ENCODE measurements at regions not wholly inside any gene's neighbourhood (a gene's known extent, or its start where the extent isn't known, plus 50 kb on each side); places are given as distances from the start of the nearest gene placed in this dataset.
"Not testable (repeated sequence)": the region's sequence is repeated elsewhere in the genome, so short reads cannot be mapped to it uniquely, and the experiment has no call there.

DNA sequence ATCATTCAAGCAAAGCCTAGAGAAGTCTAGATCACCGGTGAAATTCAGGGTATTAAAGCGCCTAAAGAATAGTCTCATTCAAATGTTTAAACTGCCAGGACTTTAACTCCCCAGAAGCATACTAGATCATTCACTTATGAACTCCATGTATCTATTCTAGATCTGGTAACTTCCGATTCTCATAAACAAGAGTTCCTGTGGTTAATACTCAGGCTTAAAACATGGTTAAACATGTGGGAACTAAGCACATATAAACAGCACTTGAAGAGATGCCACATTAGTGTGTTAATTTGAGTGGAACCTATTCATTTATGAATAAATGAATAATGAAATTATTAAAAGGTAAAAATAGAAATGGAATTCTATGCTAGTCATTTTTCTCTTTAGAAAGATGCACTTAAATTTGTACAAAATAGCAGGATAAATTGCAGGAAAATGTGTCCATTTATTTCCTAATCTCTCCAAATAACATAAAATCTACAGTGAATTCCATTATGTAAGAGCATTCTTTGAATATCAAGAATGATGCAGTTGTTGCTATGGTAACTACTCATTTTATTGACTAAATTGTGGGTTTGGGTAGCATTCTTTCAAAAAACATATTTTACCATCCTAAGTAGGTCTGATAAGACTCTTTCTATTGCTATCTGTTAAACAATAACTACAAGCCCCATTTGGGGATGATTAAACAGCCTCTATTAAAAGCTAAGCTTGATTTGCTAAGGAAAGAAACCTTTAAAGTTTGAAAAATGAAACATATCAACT, 147.6 kb upstream of the TMEM168 start:
- DNase-seq (ENCODE audit: low spot score), result no peak

- no peak for DNase-seq (ENCODE audit: low spot score)
Measured at GRCh38 chr7:112933598-112933997, 143.4 kb upstream of the TMEM168 start.

- DNase-seq (ENCODE audit: low spot score), result no peak
Measured at GRCh38 chr7:112930787-112931186, 140.6 kb upstream of the TMEM168 start.

- no peak for DNase-seq (ENCODE audit: low spot score)
Measured at GRCh38 chr7:112929421-112929820, 139.2 kb upstream of the TMEM168 start.

GRCh38 chr7:112926018-112926417, 135.8 kb upstream of the TMEM168 start:
- no peak for DNase-seq (ENCODE audit: low spot score)

DNA sequence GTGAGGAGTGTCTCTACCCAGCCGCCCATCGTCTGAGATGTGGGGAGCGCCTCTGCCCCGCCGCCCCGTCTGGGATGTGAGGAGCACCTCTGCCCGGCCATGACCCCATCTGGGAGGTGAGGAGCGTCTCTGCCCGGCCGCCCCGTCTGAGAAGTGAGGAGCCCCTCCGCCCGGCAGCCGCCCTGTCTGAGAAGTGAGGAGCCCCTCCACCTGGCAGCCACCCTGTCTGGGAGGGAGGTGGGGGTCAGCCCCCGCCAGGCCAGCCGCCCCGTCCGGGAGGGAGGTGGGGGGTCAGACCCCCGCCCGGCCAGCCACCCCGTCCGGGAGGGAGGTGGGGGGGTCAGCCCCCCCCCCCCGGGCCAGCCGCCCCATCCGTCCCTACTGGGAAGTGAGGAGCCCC, 132.4 kb upstream of the TMEM168 start:
- DNase-seq (ENCODE audit: low spot score), result not testable (repeated sequence)

DNA sequence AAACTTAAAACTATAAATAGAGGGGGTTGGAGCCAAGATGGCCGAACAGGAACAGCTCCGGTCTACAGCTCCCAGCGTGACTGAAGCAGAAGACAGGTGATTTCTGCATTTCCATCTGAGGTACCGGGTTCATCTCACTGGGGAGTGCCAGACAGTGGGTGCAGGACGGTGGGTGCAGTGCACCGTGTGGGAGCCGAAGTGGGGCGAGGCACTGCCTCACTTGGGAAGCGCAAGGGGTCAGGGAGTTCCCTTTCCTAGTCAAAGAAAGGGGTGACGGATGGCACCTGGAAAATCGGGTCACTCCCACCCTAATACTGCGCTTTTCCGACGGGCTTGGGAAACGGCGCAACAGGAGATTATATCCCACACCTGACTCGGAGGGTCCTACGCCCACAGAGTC, 126.2 kb upstream of the TMEM168 start:
- not testable (repeated sequence) for DNase-seq (ENCODE audit: low spot score)

- no peak for DNase-seq (ENCODE audit: low spot score)
Measured at GRCh38 chr7:112908086-112908485, 117.9 kb upstream of the TMEM168 start.

DNA sequence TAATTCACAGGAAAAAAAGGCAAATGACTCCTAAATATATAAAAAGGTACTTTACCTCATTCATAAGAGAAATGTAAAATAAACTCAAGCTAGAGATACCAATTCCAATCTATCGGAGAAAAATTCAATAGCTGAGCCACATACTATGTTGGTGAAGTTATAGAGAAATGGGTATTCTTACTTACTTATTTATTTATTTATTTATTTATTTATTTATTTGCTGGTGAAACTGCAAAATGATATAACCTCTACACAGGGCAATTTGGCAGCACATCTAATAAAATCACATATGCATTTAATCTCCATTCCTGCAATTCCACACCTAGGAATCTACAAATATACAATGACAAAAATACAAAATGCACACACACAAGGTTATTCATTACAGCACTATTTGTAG, 117.5 kb upstream of the TMEM168 start:
- DNase-seq (ENCODE audit: low spot score), result no peak

DNA sequence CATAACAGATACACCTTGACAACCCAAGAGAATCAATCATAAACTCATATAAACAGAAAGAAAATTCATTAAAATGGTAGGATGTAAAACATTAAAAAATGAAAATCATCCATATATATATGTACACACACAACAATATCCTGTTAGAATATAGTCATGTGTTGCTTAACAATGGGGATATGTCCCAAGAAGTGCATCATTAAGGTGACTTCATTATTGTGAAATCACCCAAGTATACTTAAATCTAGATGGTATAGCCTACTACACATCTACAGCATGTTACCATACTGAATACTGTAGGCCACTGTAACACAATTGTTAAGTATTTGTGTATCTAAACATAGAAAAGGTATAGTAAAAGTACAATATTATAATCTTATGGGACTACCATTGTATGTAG, 115.8 kb upstream of the TMEM168 start:
- no peak for DNase-seq (ENCODE audit: low spot score)

GRCh38 chr7:112905413-112905812, 115.2 kb upstream of the TMEM168 start:
- no peak for DNase-seq (ENCODE audit: low spot score)

DNA sequence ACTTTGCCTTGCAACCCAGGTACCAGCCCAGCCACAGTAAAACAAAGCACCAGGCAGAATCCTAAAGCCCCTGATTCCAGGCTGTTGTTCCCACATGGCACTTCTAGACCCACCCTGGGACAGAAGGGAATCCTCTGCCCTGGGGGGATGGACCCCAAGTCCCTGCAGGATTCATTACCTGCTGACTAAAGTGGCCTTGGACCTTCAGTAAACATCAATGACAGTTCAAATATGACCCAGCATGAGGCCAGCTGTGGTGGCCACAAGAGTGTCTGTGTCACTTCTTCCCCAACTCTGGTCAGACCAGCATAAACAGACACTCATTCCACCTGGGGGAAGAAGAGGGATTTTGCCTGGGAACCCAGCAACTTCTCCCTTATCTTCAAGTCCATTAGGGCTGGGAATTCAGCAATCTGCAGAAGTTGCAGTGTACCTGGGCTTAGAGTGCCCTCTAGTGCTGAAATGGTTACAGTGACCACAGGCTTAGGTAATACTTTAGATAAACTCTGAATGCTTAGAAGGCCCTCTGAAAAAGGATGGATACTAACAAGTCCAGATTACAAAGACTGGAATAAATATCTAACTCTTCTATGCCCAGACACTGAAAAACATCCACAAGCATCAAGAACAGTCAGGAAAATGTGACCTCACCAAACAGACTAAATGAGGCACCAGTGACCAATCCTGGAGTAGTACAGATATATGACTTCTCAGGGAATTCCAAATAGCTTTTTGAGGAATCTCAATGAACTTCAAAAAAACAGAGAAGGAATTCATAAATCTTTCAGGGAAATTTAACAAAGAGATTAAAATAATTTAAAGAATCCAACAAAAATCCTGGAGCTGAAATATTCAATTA, 108.5 kb upstream of the TMEM168 start:
- DNase-seq (ENCODE audit: low spot score), result peak; percentile 62

GRCh38 chr7:112897839-112898431, 107.7 kb upstream of the TMEM168 start:
- no peak for DNase-seq (ENCODE audit: low spot score)

- DNase-seq (ENCODE audit: low spot score), result no peak
Measured at GRCh38 chr7:112896026-112896601, 105.9 kb upstream of the TMEM168 start.

- no peak for DNase-seq (ENCODE audit: low spot score)
Measured at GRCh38 chr7:112892263-112892662, 102.1 kb upstream of the TMEM168 start.

- DNase-seq (ENCODE audit: low spot score), result no peak
Measured at GRCh38 chr7:112891698-112892097, 101.5 kb upstream of the TMEM168 start.

- no peak for DNase-seq (ENCODE audit: low spot score)
Measured at GRCh38 chr7:112889834-112890438, 99.7 kb upstream of the TMEM168 start.

DNA sequence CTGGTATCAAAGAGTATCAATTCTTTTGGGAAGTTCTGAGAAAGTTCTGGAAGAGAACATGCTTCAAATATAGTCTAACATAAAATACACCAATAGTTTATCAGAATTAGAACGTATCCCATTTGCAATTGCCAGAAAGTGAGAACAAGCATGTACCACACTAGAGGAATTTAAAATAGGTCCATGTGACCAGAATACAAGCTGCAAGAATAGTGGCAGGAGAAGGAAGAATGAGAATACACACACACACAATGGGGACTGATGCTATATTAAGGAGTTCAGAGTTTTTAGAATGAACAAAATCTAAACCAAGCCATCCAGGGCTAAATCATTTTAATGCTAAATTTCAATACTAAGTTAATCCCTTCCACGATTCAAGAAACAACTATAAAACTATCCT, 99.1 kb upstream of the TMEM168 start:
- no peak for DNase-seq (ENCODE audit: low spot score)

- DNase-seq (ENCODE audit: low spot score), result no peak
Measured at GRCh38 chr7:112888781-112889180, 98.6 kb upstream of the TMEM168 start.

GRCh38 chr7:112887976-112888375, 97.8 kb upstream of the TMEM168 start:
- DNase-seq (ENCODE audit: low spot score), result no peak

DNA sequence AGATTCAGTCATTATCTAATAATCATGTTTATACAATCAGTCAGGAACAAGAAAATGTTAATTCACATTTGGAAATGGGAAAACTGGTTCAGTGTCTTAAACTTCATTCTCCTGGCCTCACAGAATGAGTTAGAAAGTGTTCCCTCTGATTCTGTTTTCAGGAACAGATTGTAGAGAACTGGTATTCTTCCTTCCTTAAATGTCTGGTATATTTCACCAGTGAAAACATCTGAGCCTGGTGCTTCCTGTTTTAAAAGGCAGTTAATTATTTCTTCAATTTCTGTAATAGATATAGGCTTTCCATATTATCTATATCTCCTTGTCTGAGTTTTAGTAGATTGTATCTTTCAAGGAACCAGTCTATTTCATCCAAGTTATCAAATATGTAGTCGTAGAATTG, 97.1 kb upstream of the TMEM168 start:
- no peak for DNase-seq (ENCODE audit: low spot score)

GRCh38 chr7:112886208-112886607, 96.0 kb upstream of the TMEM168 start:
- DNase-seq (ENCODE audit: low spot score), result no peak

Data from D341Med (cell line).